Retinal pigment epithelial cell (primary cell): ENCODE measurements at regions not wholly inside any gene's neighbourhood (a gene's known extent, or its start where the extent isn't known, plus 50 kb on each side); places are given as distances from the start of the nearest gene placed in this dataset.
"Not testable (repeated sequence)": the region's sequence is repeated elsewhere in the genome, so short reads cannot be mapped to it uniquely, and the experiment has no call there.

Experiments
- DNase-seq: peaks from one replicate; pipeline ENCODE4 v3.0.0-alpha.2; 2010; ENCODE audit warnings: low read depth
- H3K4me3 ChIP-seq: 2 replicates; pipeline ENCODE4 v1.5.1; 2011; ENCODE audit warnings: mild to moderate bottlenecking, low read length, control low read depth, moderate library complexity
- TF ChIP-seq, protein P1 (sequence below): conservative IDR thresholded peaks from 2 replicates; pipeline ENCODE4 v1.5.1; 2011; ENCODE audit warnings: low read depth, low read length, control low read depth, inconsistent platforms

DNA sequence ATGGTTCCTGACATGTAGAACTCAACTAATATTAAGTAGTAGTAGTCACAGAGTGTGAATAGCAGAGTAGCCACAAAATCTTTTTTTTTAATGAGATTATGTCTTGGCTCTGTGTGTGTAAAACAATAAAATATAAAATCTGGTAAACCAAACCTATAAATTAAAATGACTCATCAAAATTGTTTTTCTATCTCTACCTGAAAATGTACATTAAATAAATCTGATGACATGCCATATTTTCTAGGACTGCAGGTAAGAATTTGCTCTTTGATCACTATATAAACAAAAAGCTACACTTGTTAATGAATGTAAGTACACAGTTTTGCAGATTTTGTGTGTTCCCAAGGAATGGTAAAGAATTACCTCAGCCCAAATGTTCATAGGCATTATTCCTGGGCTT is 1231.5 kb downstream of the JRKL start:
- no peak for DNase-seq
- H3K4me3 ChIP-seq = no peak overlapping the region
- TF ChIP-seq, protein P1, sequence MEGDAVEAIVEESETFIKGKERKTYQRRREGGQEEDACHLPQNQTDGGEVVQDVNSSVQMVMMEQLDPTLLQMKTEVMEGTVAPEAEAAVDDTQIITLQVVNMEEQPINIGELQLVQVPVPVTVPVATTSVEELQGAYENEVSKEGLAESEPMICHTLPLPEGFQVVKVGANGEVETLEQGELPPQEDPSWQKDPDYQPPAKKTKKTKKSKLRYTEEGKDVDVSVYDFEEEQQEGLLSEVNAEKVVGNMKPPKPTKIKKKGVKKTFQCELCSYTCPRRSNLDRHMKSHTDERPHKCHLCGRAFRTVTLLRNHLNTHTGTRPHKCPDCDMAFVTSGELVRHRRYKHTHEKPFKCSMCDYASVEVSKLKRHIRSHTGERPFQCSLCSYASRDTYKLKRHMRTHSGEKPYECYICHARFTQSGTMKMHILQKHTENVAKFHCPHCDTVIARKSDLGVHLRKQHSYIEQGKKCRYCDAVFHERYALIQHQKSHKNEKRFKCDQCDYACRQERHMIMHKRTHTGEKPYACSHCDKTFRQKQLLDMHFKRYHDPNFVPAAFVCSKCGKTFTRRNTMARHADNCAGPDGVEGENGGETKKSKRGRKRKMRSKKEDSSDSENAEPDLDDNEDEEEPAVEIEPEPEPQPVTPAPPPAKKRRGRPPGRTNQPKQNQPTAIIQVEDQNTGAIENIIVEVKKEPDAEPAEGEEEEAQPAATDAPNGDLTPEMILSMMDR = no peak

DNA sequence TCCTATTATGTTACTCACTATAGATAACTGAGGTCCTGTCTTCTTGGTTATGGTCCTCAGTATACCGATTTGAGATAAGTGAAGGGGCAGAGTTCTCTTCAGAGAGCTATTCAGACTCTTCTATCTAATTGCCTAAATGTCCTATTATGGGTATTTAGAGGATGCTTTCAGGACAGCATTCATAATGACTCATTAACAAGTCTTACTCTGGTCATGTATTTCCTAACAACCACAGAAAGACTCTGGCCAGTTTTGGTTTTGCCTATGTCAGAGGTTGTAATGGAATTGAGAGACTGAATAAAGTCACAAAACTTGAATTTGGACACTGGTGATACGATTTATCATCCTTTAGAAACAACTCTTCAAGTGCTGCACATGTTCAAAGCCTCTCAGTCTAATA is 1233.0 kb downstream of the JRKL start:
- no peak for DNase-seq
- TF ChIP-seq, protein P1 = no peak

DNA sequence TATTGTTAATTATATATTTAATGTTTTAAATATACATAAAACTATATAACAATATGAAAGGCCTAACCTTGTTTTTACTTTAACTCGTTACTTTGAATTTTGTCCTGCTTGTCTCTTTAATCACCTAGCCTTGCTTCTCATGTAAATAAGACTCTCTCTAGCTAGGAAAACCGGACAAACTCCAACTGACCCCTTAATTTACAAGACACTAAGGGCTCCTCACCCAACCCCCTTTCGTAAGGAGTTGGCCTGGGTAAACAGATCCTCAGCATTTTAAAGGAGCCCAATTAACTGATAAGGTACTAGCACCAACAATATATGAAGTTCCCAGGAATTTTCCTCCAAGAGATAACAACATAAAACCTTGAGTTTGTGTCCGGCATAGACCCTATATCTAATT is 1246.9 kb downstream of the JRKL start:
- not testable (repeated sequence) for H3K4me3 ChIP-seq, DNase-seq

More for the DNA sequence above, 1233.0 kb downstream of the JRKL start:
- no peak overlapping the region for H3K4me3 ChIP-seq

DNA sequence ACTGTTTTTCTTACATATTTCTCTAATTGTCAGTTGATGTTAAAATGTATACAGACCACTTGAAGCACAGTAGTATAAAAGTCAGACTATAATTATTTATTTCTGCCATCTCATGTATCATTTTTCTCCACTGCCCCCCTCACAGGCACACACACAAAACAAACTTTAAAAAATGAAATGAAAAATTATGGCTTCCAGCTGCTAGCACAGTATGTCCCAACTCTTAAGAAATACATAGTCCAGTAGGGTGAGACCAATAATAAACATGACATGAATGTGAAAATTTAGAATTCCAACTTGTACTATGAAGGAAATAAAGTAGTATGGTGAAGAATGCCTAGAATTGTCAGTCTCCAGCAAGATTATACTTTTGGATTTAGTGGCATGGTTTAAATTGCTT is 1247.9 kb downstream of the JRKL start:
- no peak overlapping the region for H3K4me3 ChIP-seq
- DNase-seq = no peak
- TF ChIP-seq, protein P1 = no peak

DNA sequence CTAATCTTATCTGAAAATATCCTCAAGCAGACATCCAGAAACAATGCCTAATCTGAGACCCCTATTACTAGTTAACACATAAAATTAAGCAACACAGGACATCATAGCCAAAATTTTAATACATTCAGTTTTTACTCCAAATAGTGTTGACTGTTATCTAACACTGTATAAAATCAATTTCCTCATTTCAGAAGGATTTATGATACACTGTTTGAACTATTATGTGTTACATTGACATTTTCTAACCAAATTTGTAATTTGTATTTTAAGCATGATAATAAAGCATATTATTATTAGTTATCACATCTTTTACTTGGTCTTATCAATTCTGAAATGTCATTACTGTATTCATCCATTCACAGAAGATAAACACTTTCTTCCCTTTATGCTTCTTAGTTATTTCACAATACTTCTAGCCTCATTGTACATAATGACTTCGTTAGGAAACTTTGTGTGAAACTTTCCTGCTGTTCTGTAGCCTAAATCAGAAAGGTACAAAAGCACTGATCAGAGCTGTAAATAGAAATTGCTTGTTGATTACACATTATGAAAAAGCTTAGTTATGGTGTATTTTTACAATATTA is 1248.9 kb downstream of the JRKL start:
- H3K4me3 ChIP-seq = no peak overlapping the region
- no peak for DNase-seq

DNA sequence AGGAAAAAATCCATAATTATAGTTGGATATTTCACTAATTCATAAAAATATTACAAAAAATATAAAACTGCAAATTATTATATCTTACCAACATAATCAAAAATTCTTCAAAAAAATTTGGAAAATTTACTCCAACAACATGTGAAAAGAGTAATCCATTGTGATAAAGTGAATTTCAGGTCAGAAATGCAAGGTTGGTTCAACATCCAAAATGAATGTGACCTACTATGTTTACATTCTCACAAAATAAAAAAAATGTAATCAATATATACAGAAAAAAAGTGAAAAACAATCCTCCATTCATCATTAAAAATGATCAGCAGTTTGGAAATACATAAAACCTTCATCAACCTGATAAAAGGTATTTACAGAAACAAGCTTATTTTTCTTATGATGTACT is 1252.2 kb downstream of the JRKL start:
- DNase-seq = no peak
- TF ChIP-seq, protein P1 = no peak
- H3K4me3 ChIP-seq = no peak overlapping the region

More for the DNA sequence above, 1248.9 kb downstream of the JRKL start:
- TF ChIP-seq, protein P1 = no peak

DNA sequence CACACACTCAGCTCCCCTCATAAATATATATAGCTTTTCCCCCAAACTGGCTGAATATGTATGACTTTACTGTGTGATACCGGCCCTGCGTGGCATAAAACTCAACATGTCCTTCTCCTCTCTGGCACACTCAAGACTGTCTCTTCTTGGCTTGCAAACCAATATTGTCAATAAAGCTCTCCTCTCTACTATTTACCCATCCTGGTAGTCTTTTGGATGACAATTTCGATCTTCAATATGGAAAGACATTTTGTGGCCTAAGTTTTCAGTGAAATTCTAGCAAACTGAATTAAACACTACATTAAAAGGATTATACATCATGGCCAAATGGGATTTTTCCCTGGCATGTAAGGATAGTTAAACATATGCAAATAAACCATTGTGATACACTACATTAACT is 1255.9 kb downstream of the JRKL start:
- TF ChIP-seq, protein P1 = no peak
- no peak for DNase-seq
- H3K4me3 ChIP-seq = no peak overlapping the region
